ENCODE measurements at regions not wholly inside any gene's neighbourhood (a gene's known extent, or its start where the extent isn't known, plus 50 kb on each side); places are given as distances from the start of the nearest gene placed in this dataset.

GRCh38 chr2:133949595-133949994 lies 304.3 kb upstream of the MGAT5 start:
- CTCF ChIA-PET, result no interaction called here

GRCh38 chr2:133951209-133951608 lies 302.7 kb upstream of the MGAT5 start:
- Histone ChIP-seq H3K36me3 (ENCODE audit: control insufficient read depth in 2 of 2, extremely low read depth in 1 of 2, insufficient read depth in 1 of 2, low read length in 1 of 2) (no peaks in the 10 kb centered on the region), H3K4me3 (ENCODE audit: control insufficient read depth in 1 of 2, extremely low read depth in 1 of 2, low read length in 1 of 2) (no peak overlapping the region), H3K27me3 (replicated peaks in 1 of 2; ENCODE audit: control insufficient read depth in 2 of 2, extremely low read depth in 1 of 2, insufficient read depth in 2 of 2, low read length in 1 of 2) (peaks cover 3 to 6% of the 10 kb centered on the region in 2 experiments), H3K9me3 (no peaks in the 10 kb centered on the region), H3K4me1 (ENCODE audit: control insufficient read depth in 1 of 2, extremely low read depth in 1 of 2, insufficient read depth in 2 of 2, low read length in 2 of 2) (no peaks in the 10 kb centered on the region), H3K27ac (ENCODE audit: low read length) (no peak overlapping the region)
- Mint-ChIP-seq H3K36me3 (no peaks in the 10 kb centered on the region), H3K27me3 (peaks cover 3% of the 10 kb centered on the region in 2 donors), H3K27ac (no peak overlapping the region), H3K4me1 (peaks cover 0 to 3% (median 0%) of the 10 kb centered on the region in 3 donors), H3K4me3 (no peak overlapping the region), H3K9me3 (no peaks in the 10 kb centered on the region)
- ATAC-seq (replicated peaks in 1 of 4), result no peak
- no peak for DNase-seq
- WGBS (ENCODE audit: insufficient coverage), result 55% methylated on average over 1 of the region's 1 CpG
- ChIA-PET POLR2A (no interaction called here), CTCF (interaction anchor here in 1 of 2 donors (0.7 kb wide), 1 partner anchor 461 kb away, joined by 3 read pairs; no protein-coding TSS in a partner anchor)

More at GRCh38 chr2:133949595-133949994, 304.3 kb upstream of the MGAT5 start:
- Histone ChIP-seq H3K27ac (ENCODE audit: low read length) (no peak overlapping the region), H3K4me3 (ENCODE audit: control insufficient read depth in 1 of 2, extremely low read depth in 1 of 2, low read length in 1 of 2) (no peak overlapping the region), H3K9me3 (no peaks in the 10 kb centered on the region), H3K27me3 (replicated peaks in 1 of 2; ENCODE audit: control insufficient read depth in 2 of 2, extremely low read depth in 1 of 2, insufficient read depth in 2 of 2, low read length in 1 of 2) (peaks cover 3 to 5% of the 10 kb centered on the region in 2 experiments), H3K4me1 (ENCODE audit: control insufficient read depth in 1 of 2, extremely low read depth in 1 of 2, insufficient read depth in 2 of 2, low read length in 2 of 2) (no peaks in the 10 kb centered on the region), H3K36me3 (ENCODE audit: control insufficient read depth in 2 of 2, extremely low read depth in 1 of 2, insufficient read depth in 1 of 2, low read length in 1 of 2) (no peaks in the 10 kb centered on the region)
- POLR2A ChIA-PET, result no interaction called here
- Mint-ChIP-seq H3K4me3 (no peak overlapping the region), H3K36me3 (no peaks in the 10 kb centered on the region), H3K27me3 (peaks cover 0 to 4% of the 10 kb centered on the region in 2 donors), H3K27ac (no peak overlapping the region), H3K4me1 (peaks cover 0 to 3% (median 0%) of the 10 kb centered on the region in 3 donors), H3K9me3 (no peaks in the 10 kb centered on the region)
- WGBS (ENCODE audit: insufficient coverage), result no CpG with 5 or more reads among the region's 3 CpGs
- no peak for ATAC-seq (replicated peaks in 1 of 4)
- DNase-seq, result no peak

- 70% methylated on average over 1 of the region's 2 CpGs for WGBS (ENCODE audit: insufficient coverage)
- Histone ChIP-seq H3K27ac (ENCODE audit: low read length) (no peak overlapping the region), H3K36me3 (ENCODE audit: control insufficient read depth in 2 of 2, extremely low read depth in 1 of 2, insufficient read depth in 1 of 2, low read length in 1 of 2) (no peaks in the 10 kb centered on the region), H3K27me3 (replicated peaks in 1 of 2; ENCODE audit: control insufficient read depth in 2 of 2, extremely low read depth in 1 of 2, insufficient read depth in 2 of 2, low read length in 1 of 2) (peaks cover 3 to 9% of the 10 kb centered on the region in 2 experiments), H3K4me1 (ENCODE audit: control insufficient read depth in 1 of 2, extremely low read depth in 1 of 2, insufficient read depth in 2 of 2, low read length in 2 of 2) (no peaks in the 10 kb centered on the region), H3K4me3 (ENCODE audit: control insufficient read depth in 1 of 2, extremely low read depth in 1 of 2, low read length in 1 of 2) (no peak overlapping the region), H3K9me3 (no peaks in the 10 kb centered on the region)
- Mint-ChIP-seq H3K4me3 (no peak overlapping the region), H3K27ac (no peak overlapping the region), H3K36me3 (no peaks in the 10 kb centered on the region), H3K4me1 (peaks cover 0 to 3% (median 0%) of the 10 kb centered on the region in 3 donors), H3K27me3 (peaks cover 14 to 15% of the 10 kb centered on the region in 2 donors), H3K9me3 (no peaks in the 10 kb centered on the region)
- CTCF ChIA-PET, result interaction anchor here in 1 of 2 donors (0.6 kb wide), 1 partner anchor 255 kb away, joined by 6 read pairs; no protein-coding TSS in a partner anchor
- DNase-seq, result no peak
- POLR2A ChIA-PET, result interaction anchor here in 1 of 2 donors (0.6 kb wide), 1 partner anchor 219 kb away, joined by 4 read pairs; no protein-coding TSS in a partner anchor
- no peak for ATAC-seq (replicated peaks in 1 of 4)
Measured at GRCh38 chr2:133952420-133952819, 301.5 kb upstream of the MGAT5 start.

GRCh38 chr2:133952896-133953295 lies 301.0 kb upstream of the MGAT5 start:
- CTCF ChIA-PET, result no interaction called here
- Histone ChIP-seq H3K36me3 (ENCODE audit: control insufficient read depth in 2 of 2, extremely low read depth in 1 of 2, insufficient read depth in 1 of 2, low read length in 1 of 2) (no peaks in the 10 kb centered on the region), H3K4me1 (ENCODE audit: control insufficient read depth in 1 of 2, extremely low read depth in 1 of 2, insufficient read depth in 2 of 2, low read length in 2 of 2) (no peaks in the 10 kb centered on the region), H3K4me3 (ENCODE audit: control insufficient read depth in 1 of 2, extremely low read depth in 1 of 2, low read length in 1 of 2) (no peak overlapping the region), H3K27ac (ENCODE audit: low read length) (no peak overlapping the region), H3K9me3 (no peaks in the 10 kb centered on the region), H3K27me3 (replicated peaks in 1 of 2; ENCODE audit: control insufficient read depth in 2 of 2, extremely low read depth in 1 of 2, insufficient read depth in 2 of 2, low read length in 1 of 2) (peaks cover 3 to 9% of the 10 kb centered on the region in 2 experiments)
- POLR2A ChIA-PET, result interaction anchor here (0.6 kb wide), 2 partner anchors 218 to 1889 kb away, joined by 3 to 4 read pairs; no protein-coding TSS in a partner anchor
- Mint-ChIP-seq H3K36me3 (no peaks in the 10 kb centered on the region), H3K4me3 (no peak overlapping the region), H3K9me3 (no peaks in the 10 kb centered on the region), H3K27me3 (peaks cover 14 to 17% of the 10 kb centered on the region in 2 donors), H3K4me1 (peaks cover 0 to 3% (median 0%) of the 10 kb centered on the region in 3 donors), H3K27ac (no peak overlapping the region)
- no peak for DNase-seq
- 91% methylated on average over 4 of the region's 4 CpGs for WGBS (ENCODE audit: insufficient coverage)
- no peak for ATAC-seq (replicated peaks in 1 of 4)

- ChIA-PET POLR2A (no interaction called here), CTCF (no interaction called here)
- H3K4me3 ChIP-seq (ENCODE audit: control insufficient read depth in 1 of 2, extremely low read depth in 1 of 2, low read length in 1 of 2), result no peak overlapping the region
- Mint-ChIP-seq H3K9me3 (no peaks in the 10 kb centered on the region), H3K27ac (no peak overlapping the region), H3K4me1 (peaks cover 0 to 3% (median 0%) of the 10 kb centered on the region in 3 donors), H3K27me3 (peaks cover 14 to 17% of the 10 kb centered on the region in 2 donors), H3K4me3 (no peak overlapping the region), H3K36me3 (no peaks in the 10 kb centered on the region)
- DNase-seq (no peak), ATAC-seq (replicated peaks in 1 of 4) (no peak)
- H3K27me3 ChIP-seq (replicated peaks in 1 of 2; ENCODE audit: control insufficient read depth in 2 of 2, extremely low read depth in 1 of 2, insufficient read depth in 2 of 2, low read length in 1 of 2), result peaks cover 3 to 9% of the 10 kb centered on the region in 2 experiments
- H3K4me1 ChIP-seq (ENCODE audit: control insufficient read depth in 1 of 2, extremely low read depth in 1 of 2, insufficient read depth in 2 of 2, low read length in 2 of 2), result no peaks in the 10 kb centered on the region
- H3K36me3 ChIP-seq (ENCODE audit: control insufficient read depth in 2 of 2, extremely low read depth in 1 of 2, insufficient read depth in 1 of 2, low read length in 1 of 2), result no peaks in the 10 kb centered on the region
- no CpG with 5 or more reads among the region's 4 CpGs for WGBS (ENCODE audit: insufficient coverage)
- no peaks in the 10 kb centered on the region for H3K9me3 ChIP-seq
- H3K27ac ChIP-seq (ENCODE audit: low read length), result no peak overlapping the region
Measured at GRCh38 chr2:133953524-133953923, 300.3 kb upstream of the MGAT5 start.

- ChIA-PET POLR2A (no interaction called here), CTCF (no interaction called here)
- H3K4me1 ChIP-seq (ENCODE audit: control insufficient read depth in 1 of 2, extremely low read depth in 1 of 2, insufficient read depth in 2 of 2, low read length in 2 of 2), result no peaks in the 10 kb centered on the region
- Mint-ChIP-seq H3K27ac (no peak overlapping the region), H3K4me3 (no peak overlapping the region), H3K9me3 (no peaks in the 10 kb centered on the region), H3K36me3 (no peaks in the 10 kb centered on the region), H3K27me3 (peaks cover 17 to 18% of the 10 kb centered on the region in 2 donors), H3K4me1 (peaks cover 0 to 3% (median 0%) of the 10 kb centered on the region in 3 donors)
- H3K9me3 ChIP-seq, result no peaks in the 10 kb centered on the region
- ATAC-seq (replicated peaks in 1 of 4), result no peak
- H3K36me3 ChIP-seq (ENCODE audit: control insufficient read depth in 2 of 2, extremely low read depth in 1 of 2, insufficient read depth in 1 of 2, low read length in 1 of 2), result no peaks in the 10 kb centered on the region
- WGBS (ENCODE audit: insufficient coverage), result 14% methylated on average over 1 of the region's 1 CpG
- H3K27me3 ChIP-seq (replicated peaks in 1 of 2; ENCODE audit: control insufficient read depth in 2 of 2, extremely low read depth in 1 of 2, insufficient read depth in 2 of 2, low read length in 1 of 2), result peaks cover 0 to 9% of the 10 kb centered on the region in 2 experiments
- no peak overlapping the region for H3K27ac ChIP-seq (ENCODE audit: low read length)
- no peak overlapping the region for H3K4me3 ChIP-seq (ENCODE audit: control insufficient read depth in 1 of 2, extremely low read depth in 1 of 2, low read length in 1 of 2)
- no peak for DNase-seq
Measured at GRCh38 chr2:133954636-133955035, 299.2 kb upstream of the MGAT5 start.

Data from T-cell (primary cell).